Endothelial cell of umbilical vein (primary cell): ENCODE measurements at regions not wholly inside any gene's neighbourhood (a gene's known extent, or its start where the extent isn't known, plus 50 kb on each side); places are given as distances from the start of the nearest gene placed in this dataset.

Source experiments
- BruUV-seq: library from RNA; stranded (reverse); fragments of 400-500 nt; replicated peaks from 2 replicates; lab custom pipeline; 2021; lab: Mats Ljungman, UMichigan
- CTCF ChIA-PET: fragments of 300-600, 350-600 bp; sonication (Branson Sonifier 250); formaldehyde crosslinking; loops from one replicate; lab custom pipeline; 2021; ENCODE audit warnings: antibody characterized with exemption, inconsistent platforms; lab: Charles Lee
- POLR2A ChIA-PET: fragments of 300-600, 350-600 bp; sonication (Branson Sonifier 250); formaldehyde crosslinking; loops from one replicate; lab custom pipeline; 2021; ENCODE audit warnings: antibody characterized with exemption, inconsistent platforms; lab: Charles Lee
- DNase-seq: peaks from one replicate; pipeline ENCODE4 v3.0.0-alpha.2; 2011; ENCODE audit warnings: low read depth, low spot score
- FAIRE-seq: peaks from 2 replicates; lab custom pipeline; 2011; peaks lifted over from hg19 to GRCh38; lab: Jason Lieb, UNC
- H2AFZ ChIP-seq: 2 replicates; pipeline ENCODE4 v1.6.0; 2012; ENCODE audit warnings: low read depth, low read length, control low read depth, inconsistent platforms
- H3K27ac ChIP-seq: 2 replicates; pipeline ENCODE4 v1.5.1; 2011; ENCODE audit warnings: low read depth, mild to moderate bottlenecking, control low read depth, low read length, moderate library complexity; ENCODE audit not compliant: insufficient read depth
- H3K27me3 ChIP-seq, 2 experiments: 2 replicates each; pipeline versions ENCODE4 v1.6.0 to v1.6.1; 2011; ENCODE audit warnings: low read length in 2 of 2, mixed read lengths in 1 of 2; ENCODE audit not compliant: control insufficient read depth in 2 of 2, insufficient read depth in 2 of 2
- H3K36me3 ChIP-seq, 2 experiments: 2 replicates in 1 of 2; 3 replicates in 1 of 2; pipeline ENCODE4 v1.5.1; 2011; ENCODE audit warnings: low read length in 2 of 2, mild to moderate bottlenecking in 1 of 2, moderate library complexity in 1 of 2; ENCODE audit not compliant: control insufficient read depth in 2 of 2, insufficient read depth in 2 of 2; ENCODE audit errors: extremely low read depth in 1 of 2
- H3K4me1 ChIP-seq: 3 replicates; pipeline ENCODE4 v1.5.1; 2011; ENCODE audit warnings: mild to moderate bottlenecking, low read length; ENCODE audit not compliant: control insufficient read depth, insufficient read depth; ENCODE audit errors: extremely low read depth
- H3K4me2 ChIP-seq: 2 replicates; pipeline ENCODE4 v1.6.1; 2011; ENCODE audit warnings: low read length, control low read depth, mixed read lengths; ENCODE audit not compliant: insufficient read depth
- H3K4me3 ChIP-seq, 3 experiments: fragments of 200-600 bp in 1 of 3; sonication (generic), shearing (Covaris generic) in 1 of 3; replicated peaks in 1 of 3; 2 replicates each; pipeline ENCODE4 v1.5.1; 2011 to 2016; ENCODE audit warnings: control low read depth in 3 of 3, low read length in 3 of 3, mild to moderate bottlenecking in 2 of 3, inconsistent platforms in 1 of 3, low read depth in 1 of 3, moderate library complexity in 1 of 3; ENCODE audit not compliant: insufficient read depth in 1 of 3
- H3K79me2 ChIP-seq: 2 replicates; pipeline ENCODE4 v1.6.0; 2012; ENCODE audit warnings: low read length, inconsistent platforms; ENCODE audit not compliant: control insufficient read depth, insufficient read depth
- H3K9ac ChIP-seq: replicated peaks from 2 replicates; pipeline ENCODE3; 2011; ENCODE audit warnings: low read length, control low read depth; ENCODE audit not compliant: insufficient read depth; ENCODE audit errors: extremely low read depth
- H3K9me1 ChIP-seq: replicated peaks from 3 replicates; pipeline ENCODE4 v1.6.0; 2011; ENCODE audit warnings: mild to moderate bottlenecking, low read length; ENCODE audit not compliant: control insufficient read depth, insufficient read depth; ENCODE audit errors: extremely low read depth
- H3K9me3 ChIP-seq: replicated peaks from 2 replicates; pipeline ENCODE4 v1.5.1; 2012; ENCODE audit warnings: low read length, inconsistent platforms; ENCODE audit not compliant: control insufficient read depth, insufficient read depth
- H4K20me1 ChIP-seq: replicated peaks from 2 replicates; pipeline ENCODE3; 2011; ENCODE audit warnings: mild to moderate bottlenecking, low read length; ENCODE audit not compliant: control insufficient read depth, insufficient read depth; ENCODE audit errors: extremely low read depth
- CTCF ChIP-seq, 2 donors: IDR thresholded peaks; 1 replicate in 1 of 2; 2 replicates in 1 of 2; pipeline ENCODE4 v1.5.1; 2011; ENCODE audit warnings: low read length in 2 of 2, mild to moderate bottlenecking in 2 of 2, moderate library complexity in 2 of 2, control low read depth in 1 of 2, inconsistent platforms in 1 of 2, low read depth in 1 of 2; ENCODE audit not compliant: insufficient read depth in 1 of 2; ENCODE audit errors: extremely low read depth in 1 of 2
- EZH2 ChIP-seq: IDR thresholded peaks from 2 replicates; pipeline ENCODE4 v1.6.1; 2012; ENCODE audit warnings: borderline replicate concordance, low read depth, mild to moderate bottlenecking, moderate library complexity, low read length, inconsistent platforms; ENCODE audit not compliant: severe bottlenecking
- FOS ChIP-seq: IDR thresholded peaks from 2 replicates; pipeline ENCODE4 v1.6.1; 2011; ENCODE audit warnings: mild to moderate bottlenecking, low read length, moderate library complexity, borderline replicate concordance; ENCODE audit not compliant: insufficient read depth
- GATA2 ChIP-seq: IDR thresholded peaks from 2 replicates; pipeline ENCODE4 v1.7.0; 2011; ENCODE audit warnings: low read depth, mild to moderate bottlenecking, moderate library complexity, mixed read lengths, low read length; ENCODE audit not compliant: insufficient read length, insufficient read depth
- JUN ChIP-seq: IDR thresholded peaks from 2 replicates; pipeline ENCODE4 v1.6.1; 2011; ENCODE audit warnings: borderline replicate concordance, low read depth; ENCODE audit not compliant: insufficient read length, insufficient read depth
- MAX ChIP-seq: IDR thresholded peaks from 2 replicates; pipeline ENCODE4 v1.6.1; 2011; ENCODE audit not compliant: insufficient read depth, insufficient read length
- MYC ChIP-seq: IDR thresholded peaks from one replicate; pipeline ENCODE4 v1.6.1; 2011; ENCODE audit warnings: mild to moderate bottlenecking, low read depth, low read length
- POLR2A ChIP-seq: IDR thresholded peaks from 2 replicates; pipeline ENCODE4 v1.6.1; 2012; ENCODE audit warnings: low read depth, mild to moderate bottlenecking, control low read depth, low read length
- POLR2AphosphoS5 ChIP-seq: IDR thresholded peaks from 2 replicates; pipeline ENCODE4 v1.6.1; 2012; ENCODE audit warnings: low read depth, mild to moderate bottlenecking, control low read depth, low read length, moderate library complexity; ENCODE audit not compliant: insufficient read depth
- dilution Hi-C: fragments of 300-500 bp; cut with MboI; formaldehyde crosslinking; loops from one replicate; pipeline ENCODE4 v1.15.0; 2019; ENCODE audit warnings: low sequenced_read_pairs; ENCODE audit not compliant: extremely low pct_ligation_motif_present
- intact Hi-C: fragments of 100-400 bp; cut with micrococcal nuclease; formaldehyde crosslinking; loops from one replicate; pipeline ENCODE4 v1.10.0; 2022

- no peaks in the 10 kb centered on the region for H3K27me3 ChIP-seq
- H2AFZ ChIP-seq: no peak overlapping the region
- dilution Hi-C loops (no loop called here), intact Hi-C loops (no loop called here)
- no peaks in the 10 kb centered on the region for H3K79me2 ChIP-seq
- H3K27ac ChIP-seq: no peak overlapping the region
- no peak for DNase-seq
- H3K9me3 ChIP-seq: no peaks in the 10 kb centered on the region
- no peak for FAIRE-seq
- H3K4me1 ChIP-seq: no peaks in the 10 kb centered on the region
- ChIA-PET POLR2A (no interaction called here), CTCF (interaction anchor here (1.0 kb wide), 1 partner anchor 13 kb away, joined by 3 read pairs; no protein-coding TSS in a partner anchor)
- no peak overlapping the region for H3K4me2 ChIP-seq
- no peak overlapping the region for H3K4me3 ChIP-seq
- no TSS peak for BruUV-seq
- no peaks in the 10 kb centered on the region for H4K20me1 ChIP-seq
- no peaks in the 10 kb centered on the region for H3K9me1 ChIP-seq
- no peak overlapping the region for H3K9ac ChIP-seq
- no peak for TF ChIP-seq MYC
- no peak for TF ChIP-seq GATA2
- H3K36me3 ChIP-seq: no peaks in the 10 kb centered on the region
Observed at GRCh38 chr2:137748533-137748932, 215.7 kb upstream of the HNMT start.

DNA sequence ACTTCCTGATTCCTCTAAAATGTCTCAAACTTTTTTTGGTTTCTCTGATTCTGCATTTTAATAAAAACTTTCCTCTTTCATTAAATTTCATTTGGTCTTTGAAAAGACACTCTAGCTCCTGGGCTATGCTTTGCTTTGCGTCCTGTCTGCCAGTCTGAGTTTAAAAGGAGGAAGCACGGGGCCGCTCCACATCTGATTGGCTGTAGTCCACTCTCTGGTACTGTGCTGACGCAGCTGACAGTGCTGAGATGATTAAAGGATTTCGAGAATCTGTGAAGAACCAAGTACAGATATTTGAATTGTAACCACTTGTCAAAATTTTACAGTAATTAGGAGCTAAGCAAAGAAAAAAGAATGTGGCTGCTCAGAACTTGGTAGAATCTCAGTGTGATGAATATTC, 199.6 kb upstream of the HNMT start:
- H2AFZ ChIP-seq: no peak overlapping the region
- no peak overlapping the region for H3K9ac ChIP-seq
- DNase-seq (no peak), FAIRE-seq (no peak)
- TF ChIP-seq MYC (no peak), MAX (no peak), POLR2AphosphoS5 (no peak), JUN (no peak), EZH2 (no peak), POLR2A (no peak), FOS (no peak), GATA2 (no peak), CTCF (IDR thresholded peaks at IDR 0.05; ENCODE audit: extremely low read depth in 1 of 2, insufficient read depth in 1 of 2, low read depth in 1 of 2, low read length in 2 of 2) (no peak)
- no peak overlapping the region for H3K4me3 ChIP-seq
- H3K9me3 ChIP-seq: no peaks in the 10 kb centered on the region
- H3K79me2 ChIP-seq: no peaks in the 10 kb centered on the region
- H3K4me1 ChIP-seq: no peaks in the 10 kb centered on the region
- POLR2A ChIA-PET: no interaction called here
- BruUV-seq: no TSS peak
- H3K27me3 ChIP-seq: no peaks in the 10 kb centered on the region
- no peak overlapping the region for H3K27ac ChIP-seq
- CTCF ChIA-PET: no interaction called here
- H3K9me1 ChIP-seq: no peaks in the 10 kb centered on the region
- H3K36me3 ChIP-seq: no peaks in the 10 kb centered on the region
- H4K20me1 ChIP-seq: no peaks in the 10 kb centered on the region
- intact Hi-C loops (no loop called here), dilution Hi-C loops (no loop called here)
- no peak overlapping the region for H3K4me2 ChIP-seq
